ENCODE measurements at regions not wholly inside any gene's neighbourhood (a gene's known extent, or its start where the extent isn't known, plus 50 kb on each side); places are given as distances from the start of the nearest gene placed in this dataset.

- TF ChIP-seq, protein P1, sequence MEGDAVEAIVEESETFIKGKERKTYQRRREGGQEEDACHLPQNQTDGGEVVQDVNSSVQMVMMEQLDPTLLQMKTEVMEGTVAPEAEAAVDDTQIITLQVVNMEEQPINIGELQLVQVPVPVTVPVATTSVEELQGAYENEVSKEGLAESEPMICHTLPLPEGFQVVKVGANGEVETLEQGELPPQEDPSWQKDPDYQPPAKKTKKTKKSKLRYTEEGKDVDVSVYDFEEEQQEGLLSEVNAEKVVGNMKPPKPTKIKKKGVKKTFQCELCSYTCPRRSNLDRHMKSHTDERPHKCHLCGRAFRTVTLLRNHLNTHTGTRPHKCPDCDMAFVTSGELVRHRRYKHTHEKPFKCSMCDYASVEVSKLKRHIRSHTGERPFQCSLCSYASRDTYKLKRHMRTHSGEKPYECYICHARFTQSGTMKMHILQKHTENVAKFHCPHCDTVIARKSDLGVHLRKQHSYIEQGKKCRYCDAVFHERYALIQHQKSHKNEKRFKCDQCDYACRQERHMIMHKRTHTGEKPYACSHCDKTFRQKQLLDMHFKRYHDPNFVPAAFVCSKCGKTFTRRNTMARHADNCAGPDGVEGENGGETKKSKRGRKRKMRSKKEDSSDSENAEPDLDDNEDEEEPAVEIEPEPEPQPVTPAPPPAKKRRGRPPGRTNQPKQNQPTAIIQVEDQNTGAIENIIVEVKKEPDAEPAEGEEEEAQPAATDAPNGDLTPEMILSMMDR (IDR thresholded peaks at IDR 0.05; ENCODE audit: poor library complexity, severe bottlenecking), result no peak
- H3K4me1 ChIP-seq (ENCODE audit: insufficient read depth, poor library complexity, severe bottlenecking), result no peaks in the 10 kb centered on the region
- H3K4me3 ChIP-seq (ENCODE audit: severe bottlenecking), result no peak overlapping the region
- H3K27me3 ChIP-seq (ENCODE audit: insufficient read depth, poor library complexity, severe bottlenecking), result no peaks in the 10 kb centered on the region
- no peaks in the 10 kb centered on the region for H3K36me3 ChIP-seq (ENCODE audit: low read depth)
- H3K9me3 ChIP-seq (ENCODE audit: severe bottlenecking), result no peaks in the 10 kb centered on the region
- no peak overlapping the region for H3K27ac ChIP-seq (ENCODE audit: poor library complexity, severe bottlenecking)
- ATAC-seq (ENCODE audit: low read depth) (no peak), DNase-seq (ENCODE audit: low spot score) (no peak)
These were observed 107.3 kb downstream of the NRN1 start for GRCh38 chr6:5899216-5900045.

DNA sequence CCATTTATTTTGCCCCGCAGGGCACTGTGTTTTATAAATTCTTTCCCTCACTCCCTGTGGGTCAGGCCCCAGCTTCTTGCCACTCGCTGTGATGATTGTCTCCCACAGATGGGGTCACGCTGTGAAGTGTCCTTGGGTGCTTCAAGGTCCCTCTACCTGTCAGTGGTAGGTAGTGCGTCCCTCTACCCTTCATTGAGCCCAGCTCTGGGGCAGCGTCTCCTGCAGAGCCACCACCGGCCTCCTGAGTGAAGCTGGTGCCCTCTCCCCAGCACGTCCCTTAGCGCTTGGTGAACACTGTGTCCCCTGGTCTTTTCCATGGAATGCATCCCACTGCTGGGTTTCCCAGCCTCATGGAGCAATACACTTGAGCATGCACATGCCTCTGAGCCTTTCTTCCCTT is 108.2 kb downstream of the NRN1 start:
- Histone ChIP-seq H3K27ac (ENCODE audit: poor library complexity, severe bottlenecking) (no peak overlapping the region), H3K36me3 (ENCODE audit: low read depth) (no peaks in the 10 kb centered on the region), H3K9me3 (ENCODE audit: severe bottlenecking) (no peaks in the 10 kb centered on the region), H3K4me1 (ENCODE audit: insufficient read depth, poor library complexity, severe bottlenecking) (no peaks in the 10 kb centered on the region), H3K27me3 (ENCODE audit: insufficient read depth, poor library complexity, severe bottlenecking) (no peaks in the 10 kb centered on the region), H3K4me3 (ENCODE audit: severe bottlenecking) (no peak overlapping the region)
- DNase-seq (ENCODE audit: low spot score), result no peak
- ATAC-seq (ENCODE audit: low read depth), result no peak
- TF ChIP-seq, protein P1 (IDR thresholded peaks at IDR 0.05; ENCODE audit: poor library complexity, severe bottlenecking), result no peak

- Histone ChIP-seq H3K4me1 (ENCODE audit: insufficient read depth, poor library complexity, severe bottlenecking) (no peaks in the 10 kb centered on the region), H3K4me3 (ENCODE audit: severe bottlenecking) (no peak overlapping the region), H3K27ac (ENCODE audit: poor library complexity, severe bottlenecking) (no peak overlapping the region), H3K36me3 (ENCODE audit: low read depth) (no peaks in the 10 kb centered on the region), H3K9me3 (ENCODE audit: severe bottlenecking) (no peaks in the 10 kb centered on the region), H3K27me3 (ENCODE audit: insufficient read depth, poor library complexity, severe bottlenecking) (no peaks in the 10 kb centered on the region)
- TF ChIP-seq, protein P1 (IDR thresholded peaks at IDR 0.05; ENCODE audit: poor library complexity, severe bottlenecking), result no peak
- ATAC-seq (ENCODE audit: low read depth) (no peak), DNase-seq (ENCODE audit: low spot score) (no peak)
These were observed 108.6 kb downstream of the NRN1 start for GRCh38 chr6:5898102-5898501.

DNA sequence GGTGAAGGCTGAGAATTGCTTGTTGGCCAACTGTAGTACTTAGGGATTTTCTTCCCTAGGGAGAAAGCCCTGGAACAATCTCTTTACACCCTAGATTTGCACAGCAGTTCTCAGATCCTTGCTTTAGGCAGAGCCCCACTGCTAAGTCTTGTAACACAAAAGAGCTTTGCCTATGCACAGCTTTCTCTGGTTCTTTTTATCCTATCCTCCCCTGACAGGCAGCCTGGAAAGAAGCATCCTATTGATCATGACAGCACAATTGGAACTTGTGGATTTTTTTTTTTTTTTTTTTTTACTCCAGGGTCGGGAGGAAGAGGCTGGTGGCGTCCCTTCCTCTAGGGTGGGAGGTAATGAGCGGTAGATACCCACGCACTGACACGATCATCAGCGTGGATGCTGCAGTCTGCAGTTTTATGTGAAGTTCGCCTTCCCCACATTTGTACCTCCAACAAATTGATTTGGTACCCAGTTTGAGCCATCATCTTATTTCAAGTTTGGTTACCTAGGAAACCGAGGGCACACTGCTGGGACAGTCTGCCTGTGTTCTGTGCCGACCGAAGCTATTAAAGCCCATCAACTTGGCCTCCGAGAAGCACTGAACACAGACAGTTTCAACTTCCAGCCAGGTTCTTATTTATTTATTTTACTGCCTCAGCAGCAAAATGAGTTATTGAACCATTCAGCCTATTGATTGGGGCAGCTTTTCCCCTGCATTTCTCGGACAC is 110.1 kb downstream of the NRN1 start:
- ATAC-seq (ENCODE audit: low read depth), result no peak
- Histone ChIP-seq H3K27me3 (ENCODE audit: insufficient read depth, poor library complexity, severe bottlenecking) (no peaks in the 10 kb centered on the region), H3K36me3 (ENCODE audit: low read depth) (no peaks in the 10 kb centered on the region), H3K27ac (ENCODE audit: poor library complexity, severe bottlenecking) (no peak overlapping the region), H3K4me1 (ENCODE audit: insufficient read depth, poor library complexity, severe bottlenecking) (no peaks in the 10 kb centered on the region), H3K9me3 (ENCODE audit: severe bottlenecking) (no peaks in the 10 kb centered on the region), H3K4me3 (ENCODE audit: severe bottlenecking) (no peak overlapping the region)
- TF ChIP-seq, protein P1 (IDR thresholded peaks at IDR 0.05; ENCODE audit: poor library complexity, severe bottlenecking), result no peak
- DNase-seq (ENCODE audit: low spot score), result no peak
